ENCODE measurements at regions not wholly inside any gene's neighbourhood (a gene's known extent, or its start where the extent isn't known, plus 50 kb on each side); places are given as distances from the start of the nearest gene placed in this dataset.
A peak's percentile ranks its signal among the peaks of the same experiment; 100 is the strongest.

DNA sequence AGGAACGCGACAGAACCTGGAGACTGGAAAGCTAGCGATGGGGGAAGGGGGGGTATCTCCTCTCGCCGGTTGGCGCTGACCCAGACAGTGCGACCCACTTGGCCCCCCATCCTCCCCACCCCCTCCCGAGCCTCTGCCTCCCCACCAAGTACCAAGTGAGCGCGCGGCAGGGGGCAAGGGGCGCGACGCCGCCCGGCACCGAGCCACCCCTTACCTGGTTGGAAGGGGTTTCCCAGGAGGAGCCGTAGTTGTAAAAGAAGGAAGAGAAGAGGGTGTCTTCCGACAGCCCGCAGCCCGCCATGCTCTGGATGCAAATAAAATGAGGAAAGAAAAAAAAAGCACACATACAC lies 112.2 kb downstream of the DHX15 start (continued):
- TF ChIP-seq RNF219 (CRISPR knock-in tag; IDR thresholded peaks at IDR 0.05): no peak
- no peak for TF ChIP-seq HINFP (tag; conservative IDR thresholded peaks at IDR 0.05; ENCODE audit: low read depth)
- TF ChIP-seq CBX8 (IDR thresholded peaks at IDR 0.05; ENCODE audit: borderline replicate concordance, extremely low read depth, low read depth, low read length, poor library complexity, severe bottlenecking): no peak
- no peak for TF ChIP-seq GATAD2A (IDR thresholded peaks at IDR 0.05)
- TF ChIP-seq EHMT2 (IDR thresholded peaks at IDR 0.05): no peak
- no peak for TF ChIP-seq PCBP2 (IDR thresholded peaks at IDR 0.05; ENCODE audit: low read depth, low read length, poor library complexity, severe bottlenecking)
- TF ChIP-seq, protein P1, sequence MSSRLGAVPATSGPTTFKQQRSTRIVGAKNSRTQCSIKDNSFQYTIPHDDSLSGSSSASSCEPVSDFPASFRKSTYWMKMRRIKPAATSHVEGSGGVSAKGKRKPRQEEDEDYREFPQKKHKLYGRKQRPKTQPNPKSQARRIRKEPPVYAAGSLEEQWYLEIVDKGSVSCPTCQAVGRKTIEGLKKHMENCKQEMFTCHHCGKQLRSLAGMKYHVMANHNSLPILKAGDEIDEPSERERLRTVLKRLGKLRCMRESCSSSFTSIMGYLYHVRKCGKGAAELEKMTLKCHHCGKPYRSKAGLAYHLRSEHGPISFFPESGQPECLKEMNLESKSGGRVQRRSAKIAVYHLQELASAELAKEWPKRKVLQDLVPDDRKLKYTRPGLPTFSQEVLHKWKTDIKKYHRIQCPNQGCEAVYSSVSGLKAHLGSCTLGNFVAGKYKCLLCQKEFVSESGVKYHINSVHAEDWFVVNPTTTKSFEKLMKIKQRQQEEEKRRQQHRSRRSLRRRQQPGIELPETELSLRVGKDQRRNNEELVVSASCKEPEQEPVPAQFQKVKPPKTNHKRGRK (tag; IDR thresholded peaks at IDR 0.05): peak; percentile 47; the same call in 1 of the 2 replicates
- TF ChIP-seq ZNF79 (CRISPR knock-in tag; IDR thresholded peaks at IDR 0.05; ENCODE audit: low read depth): no peak
- TF ChIP-seq PCBP1 (IDR thresholded peaks at IDR 0.05; ENCODE audit: low read depth, low read length, poor library complexity, severe bottlenecking): peak; percentile 40
- TF ChIP-seq PKNOX1 (IDR thresholded peaks at IDR 0.05): no peak
